Epithelial cell of proximal tubule (primary cell): ENCODE measurements at regions not wholly inside any gene's neighbourhood (a gene's known extent, or its start where the extent isn't known, plus 50 kb on each side); places are given as distances from the start of the nearest gene placed in this dataset.

Experiments used
- DNase-seq: peaks from one replicate; pipeline ENCODE4 v3.0.0-alpha.2; 2011; ENCODE audit warnings: low read depth
- H3K4me3 ChIP-seq: 2 replicates; pipeline ENCODE4 v1.5.1; 2011; ENCODE audit warnings: low read depth, mild to moderate bottlenecking, low read length
- CTCF ChIP-seq: conservative IDR thresholded peaks from 2 replicates; pipeline ENCODE4 v1.5.1; 2012; ENCODE audit warnings: low read depth, mild to moderate bottlenecking, low read length

GRCh38 chr5:72601861-72602260 lies 94.7 kb upstream of the ZNF366 start:
- no peak for TF ChIP-seq CTCF
- DNase-seq: no peak
- H3K4me3 ChIP-seq: no peak overlapping the region

GRCh38 chr5:72600391-72600981 lies 93.3 kb upstream of the ZNF366 start:
- no peak for DNase-seq
- TF ChIP-seq CTCF: no peak
- H3K4me3 ChIP-seq: no peak overlapping the region

GRCh38 chr5:72599519-72600370 lies 92.5 kb upstream of the ZNF366 start:
- no peak for TF ChIP-seq CTCF
- H3K4me3 ChIP-seq: no peak overlapping the region
- DNase-seq: no peak

- TF ChIP-seq CTCF: no peak
- no peak for DNase-seq
- no peak overlapping the region for H3K4me3 ChIP-seq
Observed at GRCh38 chr5:72599065-72599433, 91.8 kb upstream of the ZNF366 start.

GRCh38 chr5:72598401-72599064 lies 91.3 kb upstream of the ZNF366 start:
- no peak for TF ChIP-seq CTCF
- no peak for DNase-seq
- no peak overlapping the region for H3K4me3 ChIP-seq

GRCh38 chr5:72597456-72597948 lies 90.3 kb upstream of the ZNF366 start:
- H3K4me3 ChIP-seq: no peak overlapping the region
- no peak for TF ChIP-seq CTCF
- DNase-seq: no peak
